Stimulated activated CD4-positive, alpha-beta T cell treated with anti-CD3 and anti-CD28 coated beads, Interleukin-4, amount 100 ng/mL, for 48 hours (primary cell): ENCODE measurements at regions not wholly inside any gene's neighbourhood (a gene's known extent, or its start where the extent isn't known, plus 50 kb on each side); places are given as distances from the start of the nearest gene placed in this dataset.
"Not testable (repeated sequence)": the region's sequence is repeated elsewhere in the genome, so short reads cannot be mapped to it uniquely, and the experiment has no call there.

Source experiments
- DNase-seq, 2 donors: peaks; one replicate each; pipeline ENCODE4 v3.0.0-alpha.2; 2020; ENCODE audit warnings: low read depth in 2 of 2

DNA sequence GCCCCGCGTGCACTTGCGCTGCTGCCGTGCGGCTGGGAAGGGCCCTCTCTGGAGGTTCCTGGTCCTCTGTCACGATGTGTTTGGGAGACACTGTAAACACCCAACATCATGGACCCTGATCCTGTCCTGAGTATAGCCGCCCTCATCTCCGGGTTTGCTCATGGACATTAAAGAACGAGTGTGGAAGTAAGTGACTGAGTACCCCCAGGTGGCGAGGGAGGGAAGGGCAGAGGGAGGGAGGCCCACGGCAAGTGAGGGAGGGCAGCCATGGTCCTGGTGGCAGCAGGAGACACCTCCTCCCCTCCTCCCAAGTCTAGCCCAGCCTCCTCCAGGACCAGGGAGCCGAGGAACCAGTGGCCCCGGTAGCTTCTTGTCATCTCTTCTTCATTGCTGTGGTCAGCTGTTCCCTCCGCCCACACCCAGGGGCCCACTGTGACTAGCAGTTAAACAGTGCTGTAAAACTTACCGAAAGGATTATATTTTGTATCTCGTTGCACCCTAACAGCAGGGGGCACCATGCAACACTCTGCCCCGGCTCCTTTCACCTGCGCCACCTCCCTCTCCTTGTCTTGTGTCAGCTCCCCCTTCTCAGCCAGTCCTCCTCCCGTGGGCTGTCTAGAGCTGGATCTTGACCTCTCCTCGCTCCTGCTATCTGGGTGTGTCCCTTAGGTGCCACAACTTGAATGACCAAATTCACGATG, 566.5 kb upstream of the B3GAT1 start:
- DNase-seq, result no peak

DNA sequence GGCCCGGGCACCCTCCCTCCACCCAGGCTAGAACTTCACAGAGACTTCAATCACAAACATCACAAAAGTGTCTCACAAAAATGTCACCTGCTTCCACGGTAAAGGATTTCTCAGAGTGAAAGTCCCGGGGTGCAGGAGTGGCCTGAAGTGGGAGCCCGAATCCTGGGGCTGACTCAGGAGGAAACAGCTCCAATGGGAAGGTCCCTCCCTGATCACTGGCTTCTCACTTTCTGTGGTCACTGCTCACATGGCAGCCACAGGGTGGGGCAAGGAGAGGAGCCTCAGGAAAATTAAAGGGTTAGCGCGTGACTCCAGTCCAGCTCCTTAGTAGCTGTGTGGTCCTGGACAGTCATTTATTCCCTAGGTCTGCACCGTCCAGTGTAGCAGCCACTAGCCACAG, 564.5 kb upstream of the B3GAT1 start:
- DNase-seq, result no peak

DNA sequence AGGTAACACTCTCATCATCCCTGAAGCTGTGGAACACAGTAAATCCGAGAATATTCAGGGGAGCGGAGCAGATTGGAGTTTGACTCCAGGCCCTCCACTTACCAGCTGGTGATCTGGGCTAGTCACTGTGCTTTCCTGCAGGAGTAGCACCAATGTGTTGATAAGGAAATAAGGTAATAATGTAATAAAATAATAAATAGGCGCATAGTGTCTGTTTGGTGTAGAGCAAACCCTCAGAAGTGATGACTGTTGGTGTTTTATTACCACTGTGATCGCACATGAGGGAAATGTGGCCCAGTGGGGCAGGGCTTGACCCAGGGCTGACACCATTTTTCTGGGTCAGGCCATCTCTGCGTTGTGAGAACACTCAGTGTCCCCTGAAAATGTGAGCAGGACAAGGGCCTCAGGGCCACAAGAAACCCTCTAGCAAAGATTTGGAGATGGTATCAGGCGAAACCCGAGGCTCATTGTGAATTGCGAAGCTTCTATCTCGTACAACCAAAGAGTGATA, 563.9 kb upstream of the B3GAT1 start:
- DNase-seq, result no peak

DNA sequence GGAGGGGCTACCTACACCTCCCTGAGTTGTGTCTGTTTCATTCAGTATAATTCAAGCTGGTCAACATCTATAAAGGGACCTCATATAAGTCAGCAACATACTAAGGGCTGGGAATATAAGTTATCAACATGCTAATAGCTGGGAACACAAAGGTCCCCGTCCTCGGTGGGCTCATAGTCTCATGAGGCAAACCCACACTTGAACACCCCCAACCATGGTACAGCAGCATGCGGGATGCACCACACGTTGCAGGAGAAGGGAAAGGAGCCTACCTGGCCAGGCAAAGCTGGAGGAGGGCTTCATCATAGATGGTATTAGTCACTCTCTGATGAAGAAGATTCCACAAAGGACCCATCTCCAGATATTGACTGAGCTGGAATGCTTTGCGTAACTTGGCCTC, 561.8 kb upstream of the B3GAT1 start:
- DNase-seq, result no peak

DNA sequence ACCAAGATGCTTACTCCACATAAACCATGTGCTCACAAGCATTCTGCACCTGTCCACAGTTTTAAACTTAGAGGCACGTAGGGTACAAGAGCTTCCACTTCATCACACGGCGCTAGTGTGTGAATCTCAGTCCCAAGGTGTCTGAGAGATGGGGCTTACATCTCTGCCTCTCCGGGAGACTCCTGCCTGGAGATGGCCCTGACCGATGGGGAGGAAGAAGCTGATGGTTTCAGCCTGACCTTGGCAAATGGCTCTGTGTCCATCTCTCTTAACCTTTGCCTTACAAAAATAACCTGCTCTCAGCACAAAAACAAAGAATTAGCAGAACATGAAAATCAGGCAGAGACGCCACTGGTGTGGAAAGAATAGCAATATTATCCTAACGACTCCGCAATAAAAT, 559.3 kb upstream of the B3GAT1 start:
- DNase-seq, result no peak

DNA sequence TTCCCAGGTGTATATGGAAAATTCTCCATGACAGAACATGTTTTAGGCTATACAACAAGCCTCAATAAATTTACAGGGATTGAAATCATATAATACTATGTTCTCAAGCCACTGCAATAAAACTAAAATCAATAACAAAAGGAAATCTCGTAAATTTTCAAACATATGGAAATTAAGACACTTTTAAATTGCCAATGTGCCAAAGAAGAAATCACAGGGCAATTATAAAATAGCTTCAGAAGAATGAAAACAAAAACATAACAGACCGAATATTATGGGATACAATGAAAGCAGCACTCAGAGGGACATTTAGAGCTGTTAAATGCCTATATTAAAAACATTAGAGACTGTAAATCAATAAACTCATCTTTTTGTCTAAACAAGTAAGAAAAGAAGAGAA, 555.7 kb upstream of the B3GAT1 start:
- no peak for DNase-seq

DNA sequence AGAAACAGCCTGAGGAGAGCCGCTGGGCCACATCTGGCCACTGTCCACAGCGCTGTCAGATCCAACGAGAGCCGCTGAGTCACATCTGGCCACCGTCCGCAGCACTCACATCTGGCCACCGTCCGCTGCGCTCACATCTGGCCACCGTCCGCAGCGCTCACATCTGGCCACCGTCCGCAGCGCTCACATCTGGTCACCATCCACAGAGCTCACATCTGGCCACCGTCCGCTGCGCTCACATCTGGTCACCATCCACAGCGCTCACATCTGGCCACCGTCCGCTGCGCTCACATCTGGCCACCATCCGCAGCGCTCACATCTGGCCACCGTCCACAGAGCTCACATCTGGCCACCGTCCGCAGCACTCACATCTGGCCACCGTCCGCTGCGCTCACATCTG, 549.3 kb upstream of the B3GAT1 start:
- DNase-seq, result not testable (repeated sequence)

DNA sequence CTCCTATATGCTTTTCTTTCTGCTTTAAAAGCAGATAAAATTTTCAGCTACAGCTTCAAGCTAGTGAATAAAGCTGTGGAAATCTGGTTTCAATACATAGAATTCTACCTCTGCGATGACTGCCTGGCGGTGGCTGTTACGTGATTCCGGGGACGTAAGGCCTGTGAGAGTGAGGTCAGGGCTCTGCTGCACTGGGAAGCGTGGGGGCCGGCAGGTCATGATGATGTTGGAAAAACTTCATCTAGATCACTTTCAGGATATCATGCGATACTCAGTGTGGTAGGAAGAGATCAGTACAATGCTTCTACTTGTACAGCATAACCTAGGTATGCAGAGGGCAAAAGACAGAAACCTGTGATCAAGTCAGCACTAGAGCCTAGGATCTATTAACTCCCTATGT, 546.8 kb upstream of the B3GAT1 start:
- no peak for DNase-seq

DNA sequence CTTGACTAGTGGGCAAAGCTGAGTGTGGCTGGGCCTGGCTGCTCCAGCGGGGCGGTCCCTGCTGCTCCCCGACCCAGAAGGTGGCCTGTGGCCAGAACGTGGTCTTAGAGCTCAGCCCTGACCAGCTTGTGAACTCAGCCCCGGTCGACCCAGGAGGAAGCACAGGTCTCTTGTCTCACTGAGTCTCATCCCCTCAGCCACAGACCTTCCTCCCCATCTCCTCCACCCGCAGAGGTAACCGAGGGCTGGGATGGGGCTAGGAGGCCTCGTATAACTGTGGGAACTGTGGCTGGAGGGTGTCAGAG, 546.2 kb upstream of the B3GAT1 start:
- DNase-seq, result no peak

DNA sequence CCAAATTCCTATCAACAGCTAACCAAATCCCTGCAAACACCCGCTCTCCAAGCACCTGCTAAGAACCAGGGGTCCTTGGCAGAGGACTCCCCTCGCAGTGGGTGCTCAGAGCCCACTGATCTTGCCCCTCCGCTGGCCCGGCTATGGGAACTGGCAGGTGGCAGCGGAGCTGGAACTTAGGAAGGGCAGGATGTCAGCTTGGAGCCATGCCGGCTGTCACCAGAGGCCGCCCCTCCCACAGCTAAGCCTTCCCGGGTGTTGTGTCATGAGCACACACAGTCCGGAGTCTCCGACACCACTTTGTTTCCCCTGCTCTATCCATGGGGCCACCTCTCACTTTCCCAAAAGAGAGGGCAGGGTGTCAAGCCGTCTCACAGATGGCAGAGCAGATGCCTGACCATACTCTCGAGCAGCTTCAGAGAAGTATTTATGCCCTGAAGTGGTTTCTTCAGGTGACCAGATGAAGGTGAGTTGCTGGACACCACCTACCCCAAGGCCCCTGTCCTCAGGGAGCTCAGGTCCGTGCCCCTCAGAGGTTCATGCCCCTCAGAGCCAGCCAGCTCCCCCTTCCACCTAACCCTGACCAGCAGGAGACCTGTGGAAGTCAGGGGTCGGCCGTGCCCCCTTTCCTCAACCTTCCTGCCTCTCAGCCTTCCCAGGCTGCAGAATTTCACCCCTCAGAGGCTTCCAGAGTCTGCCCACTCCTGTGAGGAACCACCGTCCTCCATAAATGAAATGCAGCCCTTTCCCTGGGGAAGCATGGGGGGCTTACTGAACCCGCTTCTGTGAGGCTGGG, 545.7 kb upstream of the B3GAT1 start:
- DNase-seq, result no peak

DNA sequence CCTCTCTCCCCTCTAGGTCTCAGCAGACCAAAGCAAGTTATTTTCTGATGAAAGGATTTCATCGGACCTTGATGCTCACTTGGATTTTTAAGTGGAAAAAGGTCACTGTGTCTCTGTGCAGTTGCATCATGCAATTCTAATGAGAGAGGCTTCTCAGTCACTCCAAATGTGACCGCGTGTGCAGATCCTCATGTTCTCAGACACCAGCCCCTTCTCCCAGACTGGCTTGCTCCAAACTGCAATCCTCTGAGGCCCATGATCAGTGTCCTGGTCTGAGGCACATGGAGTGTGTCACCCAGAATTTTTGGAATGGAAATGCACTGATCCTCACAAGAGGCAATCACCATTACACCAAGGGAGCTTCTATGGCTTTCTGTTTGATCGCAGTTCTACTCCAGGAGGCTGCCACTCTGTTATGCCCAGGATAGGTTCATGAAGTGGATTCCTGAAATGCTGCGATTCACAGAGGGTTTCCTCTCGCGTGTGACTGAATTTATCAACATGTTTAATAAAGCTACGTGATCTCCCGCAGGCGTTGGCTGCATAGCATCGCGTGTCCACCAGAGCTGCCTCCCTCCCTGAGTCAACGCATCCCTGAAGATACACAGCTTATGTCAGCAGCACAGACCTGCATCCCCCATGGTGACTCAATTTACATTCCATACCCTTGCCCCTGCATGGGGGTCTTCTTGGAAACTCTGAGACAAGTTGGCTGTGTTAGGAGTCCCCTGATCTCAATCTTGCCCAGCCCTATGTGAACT, 544.6 kb upstream of the B3GAT1 start:
- no peak for DNase-seq

DNA sequence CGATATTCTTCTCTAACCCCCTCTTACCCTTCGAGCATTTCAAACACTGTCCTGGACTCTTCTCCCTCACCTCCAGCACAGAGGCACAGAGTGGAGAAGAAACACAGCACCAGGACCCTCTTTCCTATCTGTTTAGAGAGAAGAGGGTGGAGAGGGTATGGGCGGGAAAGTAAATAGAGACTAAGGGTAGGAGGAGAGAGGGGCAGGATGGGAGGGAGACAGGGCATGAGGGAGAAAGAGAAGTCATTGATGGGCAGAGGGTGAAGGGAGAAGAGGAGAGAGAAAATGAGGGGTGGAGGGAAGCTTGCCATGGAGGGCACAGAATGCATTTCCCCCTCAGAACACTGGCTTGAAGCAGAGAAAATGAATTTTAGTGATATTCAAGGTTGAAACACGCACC, 543.9 kb upstream of the B3GAT1 start:
- not testable (repeated sequence) for DNase-seq

DNA sequence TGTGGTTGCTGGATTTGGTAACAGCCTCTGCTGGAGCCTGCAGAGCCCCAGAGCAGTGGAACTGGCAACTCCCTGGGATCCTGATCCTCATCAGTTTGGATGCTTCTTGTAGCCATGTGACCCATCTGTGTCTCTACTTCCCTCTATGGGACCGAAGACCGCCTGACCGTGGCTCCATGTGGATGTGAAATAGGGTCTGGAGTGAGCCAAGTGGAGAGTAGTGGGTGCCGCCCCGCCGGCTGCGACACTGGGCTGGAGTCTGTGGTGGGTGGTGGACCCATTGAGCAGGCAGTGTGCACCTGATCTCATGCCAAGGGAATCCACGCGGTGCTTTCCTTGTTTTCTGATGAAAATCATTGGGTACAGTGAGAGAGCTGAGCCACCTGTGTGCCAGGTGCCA, 543.2 kb upstream of the B3GAT1 start:
- DNase-seq, result no peak

DNA sequence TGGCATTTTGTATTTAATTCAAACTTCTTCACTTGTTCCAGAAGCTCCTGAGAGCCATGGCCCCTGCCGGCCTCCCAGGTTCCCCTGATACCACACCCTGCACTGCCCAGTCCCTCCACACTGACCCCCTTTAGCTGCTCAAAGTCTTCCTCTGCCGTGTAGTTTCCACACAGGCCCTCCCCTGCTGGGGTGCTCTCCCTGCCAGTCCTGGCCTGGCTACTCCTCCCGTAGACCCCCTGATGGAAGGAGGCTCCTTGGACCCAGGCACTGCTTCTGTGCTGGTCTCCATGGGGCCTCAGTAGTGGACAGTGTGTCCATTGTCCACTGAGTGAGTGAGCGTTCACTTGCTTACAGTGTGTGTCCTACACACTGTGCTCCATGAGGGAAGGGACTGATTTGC, 542.4 kb upstream of the B3GAT1 start:
- not testable (repeated sequence) for DNase-seq

DNA sequence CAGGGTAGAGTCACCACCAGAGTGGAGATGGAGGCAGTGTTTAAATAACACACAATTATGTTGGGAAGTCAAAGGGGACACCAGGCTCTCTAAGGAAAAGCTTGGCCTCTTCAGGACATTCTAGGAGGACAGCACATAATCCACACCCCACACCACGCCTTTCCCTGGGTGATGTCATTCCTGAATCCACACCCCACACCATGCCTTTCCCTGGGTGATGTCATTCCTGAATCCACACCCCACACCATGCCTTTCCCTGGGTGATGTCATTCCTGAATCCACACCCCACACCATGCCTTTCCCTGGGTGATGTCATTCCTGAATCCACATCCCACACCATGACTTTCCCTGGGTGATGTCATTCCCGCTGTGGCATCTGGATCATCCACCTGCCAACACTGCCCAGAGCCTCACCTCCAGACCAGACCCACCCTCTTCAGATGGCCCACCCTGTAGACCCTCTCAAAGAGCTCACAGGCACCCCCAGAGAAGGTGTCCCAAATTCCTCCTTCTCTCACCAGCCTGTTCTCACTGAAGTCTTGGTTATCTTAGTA, 541.5 kb upstream of the B3GAT1 start:
- not testable (repeated sequence) for DNase-seq

DNA sequence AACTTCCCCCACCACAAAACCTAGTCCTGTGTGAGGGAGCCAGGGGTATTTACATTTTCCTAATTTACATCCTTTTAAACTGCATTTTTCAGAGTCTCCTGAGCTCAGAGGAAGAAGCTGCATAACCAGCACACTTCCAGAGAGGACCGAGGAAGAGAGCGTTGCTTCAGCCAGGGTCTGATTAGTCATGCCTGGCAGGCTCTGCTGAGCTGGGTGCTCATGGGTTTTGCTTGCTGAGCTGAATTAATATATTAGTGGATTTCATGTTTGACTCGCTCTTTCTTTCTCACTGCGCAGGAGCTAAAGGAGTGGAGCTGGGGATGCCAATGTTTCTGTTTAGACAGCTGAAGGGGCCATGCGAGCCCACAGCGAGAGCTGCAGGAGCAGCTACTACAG, 539.3 kb upstream of the B3GAT1 start:
- no peak for DNase-seq

DNA sequence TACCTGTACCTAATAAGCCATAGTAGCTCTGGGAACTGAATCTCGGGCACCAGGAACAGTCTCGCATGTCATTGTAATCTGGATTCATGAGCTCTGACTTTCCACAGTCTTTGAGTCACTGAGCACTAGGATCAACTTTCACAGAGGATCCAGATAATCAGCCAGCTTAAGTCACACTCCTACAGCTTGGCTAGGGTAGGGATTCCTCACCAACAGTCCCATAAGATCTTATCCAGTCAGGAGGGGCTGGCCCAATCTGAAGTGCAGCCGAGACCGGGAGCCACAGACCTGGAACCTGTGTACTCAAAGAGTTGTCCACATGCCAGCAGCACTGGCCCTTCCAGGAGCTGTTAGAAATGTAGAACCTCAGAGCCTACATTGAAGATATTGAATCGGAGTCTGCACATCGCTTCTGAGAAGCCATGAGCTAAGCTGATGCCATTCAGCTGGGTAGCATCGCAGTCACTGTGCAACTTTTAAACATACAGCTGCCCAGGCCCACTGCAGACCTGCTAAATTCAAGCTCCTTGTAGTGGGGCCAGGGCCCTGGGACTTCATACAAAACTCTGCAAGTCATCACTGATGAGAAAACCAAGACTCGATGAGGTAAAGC, 538.8 kb upstream of the B3GAT1 start:
- DNase-seq, result no peak

DNA sequence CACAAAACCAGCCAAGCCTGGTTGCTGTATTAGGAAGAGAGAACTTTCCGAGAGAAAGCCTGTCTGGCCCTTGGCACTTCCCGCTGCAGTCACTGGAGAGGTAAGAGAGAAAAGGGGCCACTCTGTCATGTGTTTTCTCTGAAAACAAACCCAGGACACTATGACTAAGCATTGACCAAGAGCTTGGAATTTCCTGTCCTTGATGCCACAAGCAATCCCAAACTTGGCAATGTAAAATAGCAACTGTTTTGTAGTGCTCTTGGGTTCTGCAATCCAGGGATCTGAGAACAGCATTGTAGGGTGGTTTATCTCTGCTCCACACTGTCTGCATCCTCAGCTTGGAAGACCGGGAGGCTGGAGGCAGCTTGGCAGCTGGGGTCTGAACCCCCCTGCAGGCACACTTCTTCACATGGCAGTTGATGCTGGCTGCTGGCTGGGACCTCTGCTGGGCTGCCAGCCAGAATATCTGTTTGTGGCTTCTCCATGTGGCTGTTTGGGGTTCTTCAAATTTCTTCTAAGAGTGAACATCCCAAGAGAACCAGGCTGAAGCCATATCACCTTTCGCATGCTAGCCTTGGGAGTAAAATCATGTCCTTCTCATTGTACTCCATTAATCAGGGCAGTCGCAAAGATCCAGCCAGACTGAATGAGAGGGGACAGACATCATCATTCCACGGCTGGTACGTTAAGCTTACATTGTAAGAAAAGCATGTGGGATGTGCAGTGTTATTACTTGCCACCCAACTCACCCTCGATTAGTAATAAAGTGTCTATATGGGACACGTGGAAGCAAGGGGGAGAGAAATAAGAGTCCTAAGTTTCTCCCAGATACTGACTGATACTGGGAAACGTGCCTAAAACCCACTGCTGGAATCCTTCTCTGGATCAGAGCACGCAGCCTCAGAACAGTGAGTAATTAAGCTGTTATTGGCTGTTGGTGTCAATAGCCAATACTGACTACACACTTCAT, 537.4 kb upstream of the B3GAT1 start:
- DNase-seq, result no peak

DNA sequence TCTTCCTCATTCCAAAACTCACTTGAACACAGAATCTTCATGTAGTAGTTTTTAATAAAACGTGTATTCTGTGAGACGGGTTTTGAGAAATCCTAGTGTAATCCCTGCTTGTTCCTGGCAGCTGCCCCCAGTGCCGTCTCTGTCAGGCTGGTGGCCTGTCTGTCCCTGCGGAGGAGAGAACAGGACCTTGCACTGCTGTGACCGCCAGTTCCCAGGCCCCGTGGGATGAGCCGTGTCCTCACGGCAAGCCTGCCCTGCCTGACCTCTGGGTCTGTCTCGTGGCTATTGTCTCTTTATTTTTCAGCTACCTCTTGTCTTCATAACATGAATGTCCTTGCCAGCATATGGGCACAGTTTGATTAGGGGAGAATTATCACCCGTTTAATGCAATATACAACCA, 535.5 kb upstream of the B3GAT1 start:
- no peak for DNase-seq

DNA sequence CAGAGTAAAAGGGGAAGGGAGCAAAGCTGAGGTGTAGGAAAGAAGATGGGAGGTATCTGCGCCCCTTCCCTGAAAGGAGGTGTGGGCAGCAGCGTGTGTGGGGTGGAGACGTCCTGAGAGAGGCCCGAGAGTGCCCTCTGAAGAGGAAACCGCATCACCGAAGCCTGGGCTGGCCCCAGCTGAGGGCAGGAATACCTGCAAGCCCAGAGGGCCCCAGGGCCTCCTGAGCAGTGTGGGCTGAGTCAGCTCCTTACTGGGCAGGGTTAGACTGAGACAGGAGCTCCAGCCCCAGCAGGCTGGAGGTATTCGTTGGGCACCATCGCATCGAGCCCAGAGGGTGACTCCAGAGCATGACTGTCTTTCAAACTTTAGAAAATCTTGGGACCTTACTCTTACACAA, 534.0 kb upstream of the B3GAT1 start:
- no peak for DNase-seq

DNA sequence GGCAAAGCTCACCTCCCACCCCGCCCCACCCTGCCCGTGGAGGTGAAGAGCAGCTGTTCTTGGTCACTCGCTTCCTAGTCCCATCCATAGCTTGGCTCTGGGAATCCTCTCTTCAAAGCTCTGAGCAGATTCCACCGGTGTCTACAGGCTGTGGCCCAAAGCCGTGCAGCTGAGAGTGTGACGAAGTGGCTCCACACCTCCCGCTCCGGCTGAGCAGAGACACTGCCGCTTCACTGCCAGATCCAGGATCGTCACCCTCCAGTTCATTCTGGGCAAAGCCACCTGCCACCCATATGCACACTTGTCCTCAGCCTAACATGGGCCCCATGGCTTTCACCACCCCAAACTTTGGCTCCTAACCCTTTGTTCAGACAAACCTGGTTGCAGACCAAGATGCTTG, 532.9 kb upstream of the B3GAT1 start:
- no peak for DNase-seq
